Neutrophil (primary cell): ENCODE measurements at regions not wholly inside any gene's neighbourhood (a gene's known extent, or its start where the extent isn't known, plus 50 kb on each side); places are given as distances from the start of the nearest gene placed in this dataset.

Experiments used
- H3K27ac ChIP-seq: fragments of 200-600 bp; sonication (generic); 2 replicates; pipeline ENCODE4 v1.5.1; 2016; ENCODE audit warnings: mild to moderate bottlenecking, moderate library complexity
- H3K27me3 ChIP-seq: fragments of 200-600 bp; sonication (generic); 2 replicates; pipeline ENCODE4 v1.6.0; 2016; ENCODE audit warnings: mild to moderate bottlenecking
- H3K36me3 ChIP-seq: fragments of 200-600 bp; sonication (generic); 2 replicates; pipeline ENCODE4 v1.5.1; 2017
- H3K4me1 ChIP-seq, 2 experiments: fragments of 200-600 bp in 1 of 2; sonication (generic) in 1 of 2; 1 replicate in 1 of 2; 2 replicates in 1 of 2; pipeline versions ENCODE4 v1.5.1 to v1.6.1; 2013 to 2016; ENCODE audit warnings: low read depth in 1 of 2, low read length in 1 of 2, mild to moderate bottlenecking in 1 of 2, moderate library complexity in 1 of 2; ENCODE audit not compliant: control insufficient read depth in 1 of 2, insufficient read depth in 1 of 2
- H3K4me3 ChIP-seq, 2 experiments: fragments of 200-600 bp in 1 of 2; sonication (generic) in 1 of 2; 1 replicate in 1 of 2; 2 replicates in 1 of 2; pipeline ENCODE4 v1.5.1; 2013 to 2016; ENCODE audit warnings: low read depth in 1 of 2, low read length in 1 of 2, mild to moderate bottlenecking in 1 of 2, moderate library complexity in 1 of 2
- H3K9me3 ChIP-seq: fragments of 200-600 bp; sonication (generic); 2 replicates; pipeline ENCODE4 v1.5.1; 2016
- CTCF ChIP-seq: fragments of 200-600 bp; sonication (generic); IDR thresholded peaks from 2 replicates; pipeline ENCODE4 v1.5.1; 2016; ENCODE audit warnings: antibody characterized with exemption

GRCh38 chr4:129378364-129378763 lies 282.4 kb downstream of the C4orf33 start:
- no peaks in the 10 kb centered on the region for H3K27me3 ChIP-seq
- H3K36me3 ChIP-seq: no peaks in the 10 kb centered on the region
- no peaks in the 10 kb centered on the region for H3K4me1 ChIP-seq
- H3K9me3 ChIP-seq: no peaks in the 10 kb centered on the region
- TF ChIP-seq CTCF: no peak
- H3K4me3 ChIP-seq: no peak overlapping the region
- H3K27ac ChIP-seq: no peak overlapping the region

GRCh38 chr4:129379429-129379828 lies 283.5 kb downstream of the C4orf33 start:
- H3K9me3 ChIP-seq: no peaks in the 10 kb centered on the region
- H3K4me3 ChIP-seq: no peak overlapping the region
- no peaks in the 10 kb centered on the region for H3K36me3 ChIP-seq
- no peaks in the 10 kb centered on the region for H3K27me3 ChIP-seq
- no peak overlapping the region for H3K27ac ChIP-seq
- no peak for TF ChIP-seq CTCF
- no peaks in the 10 kb centered on the region for H3K4me1 ChIP-seq

- no peaks in the 10 kb centered on the region for H3K27me3 ChIP-seq
- no peak overlapping the region for H3K4me3 ChIP-seq
- no peaks in the 10 kb centered on the region for H3K36me3 ChIP-seq
- no peak for TF ChIP-seq CTCF
- no peaks in the 10 kb centered on the region for H3K4me1 ChIP-seq
- no peaks in the 10 kb centered on the region for H3K9me3 ChIP-seq
- no peak overlapping the region for H3K27ac ChIP-seq
Observed at GRCh38 chr4:129384974-129385373, 289.0 kb downstream of the C4orf33 start.

GRCh38 chr4:129387666-129388065 lies 291.7 kb downstream of the C4orf33 start:
- H3K27me3 ChIP-seq: no peaks in the 10 kb centered on the region

GRCh38 chr4:129393976-129394375 lies 298.0 kb downstream of the C4orf33 start:
- no peak overlapping the region for H3K4me3 ChIP-seq
- TF ChIP-seq CTCF: no peak
- no peak overlapping the region for H3K27ac ChIP-seq

More at GRCh38 chr4:129387666-129388065, 291.7 kb downstream of the C4orf33 start:
- Histone ChIP-seq H3K27ac (no peak overlapping the region), H3K9me3 (no peaks in the 10 kb centered on the region), H3K4me1 (no peaks in the 10 kb centered on the region), H3K4me3 (no peak overlapping the region), H3K36me3 (no peaks in the 10 kb centered on the region)
- no peak for TF ChIP-seq CTCF

GRCh38 chr4:129394635-129395034 lies 298.7 kb downstream of the C4orf33 start:
- Histone ChIP-seq H3K27me3 (no peaks in the 10 kb centered on the region), H3K36me3 (no peaks in the 10 kb centered on the region), H3K9me3 (peaks cover 5% of the 10 kb centered on the region), H3K27ac (no peak overlapping the region), H3K4me1 (no peaks in the 10 kb centered on the region), H3K4me3 (no peak overlapping the region)
- no peak for TF ChIP-seq CTCF

More at GRCh38 chr4:129393976-129394375, 298.0 kb downstream of the C4orf33 start:
- no peaks in the 10 kb centered on the region for H3K4me1 ChIP-seq
- no peaks in the 10 kb centered on the region for H3K9me3 ChIP-seq
- no peaks in the 10 kb centered on the region for H3K27me3 ChIP-seq
- H3K36me3 ChIP-seq: no peaks in the 10 kb centered on the region
